Transverse colon (tissue), 4 donors: ENCODE measurements at regions not wholly inside any gene's neighbourhood (a gene's known extent, or its start where the extent isn't known, plus 50 kb on each side); places are given as distances from the start of the nearest gene placed in this dataset.

Source experiments
- DNase-seq: peaks from one replicate; pipeline ENCODE4 v3.0.0-alpha.2; 2019
- H3K27ac ChIP-seq, 4 donors: fragments of 200-600 bp; sonication (generic); 2 replicates each; pipeline ENCODE4 v1.5.1; 2016 to 2018; ENCODE audit warnings: inconsistent platforms in 4 of 4
- H3K27me3 ChIP-seq: fragments of 200-600 bp; sonication (generic); 2 replicates; pipeline ENCODE4 v1.5.1; 2017; ENCODE audit warnings: inconsistent platforms
- H3K36me3 ChIP-seq, 4 donors: fragments of 200-600 bp; sonication (generic); 2 replicates each; pipeline ENCODE4 v1.5.1; 2017 to 2019; ENCODE audit warnings: inconsistent platforms in 4 of 4
- H3K4me1 ChIP-seq, 4 donors: fragments of 200-600 bp; sonication (generic); 2 replicates each; pipeline ENCODE4 v1.5.1; 2017 to 2020; ENCODE audit warnings: inconsistent platforms in 4 of 4
- H3K4me3 ChIP-seq, 4 donors: fragments of 200-600 bp; sonication (generic); 1 replicate in 1 of 4; 2 replicates in 3 of 4; pipeline versions ENCODE4 v1.5.1 to v1.6.1; 2017 to 2019; ENCODE audit warnings: inconsistent platforms in 4 of 4
- H3K9me3 ChIP-seq, 2 donors: fragments of 200-600 bp; sonication (generic); 2 replicates each; pipeline ENCODE4 v1.5.1; 2017 to 2019; ENCODE audit warnings: inconsistent platforms in 2 of 2
- CTCF ChIP-seq, 5 experiments: fragments of 200-600 bp in 3 of 5; fragments of 450-650 bp in 2 of 5; sonication (generic) in 3 of 5; IDR thresholded peaks; 1 replicate in 2 of 5; 2 replicates in 3 of 5; pipeline ENCODE4 v1.5.1; 2016 to 2017; ENCODE audit warnings: antibody characterized with exemption in 5 of 5, inconsistent platforms in 3 of 5, mild to moderate bottlenecking in 2 of 5, moderate library complexity in 1 of 5
- EP300 ChIP-seq: sonication (generic); formaldehyde crosslinking; IDR thresholded peaks from one replicate; pipeline ENCODE4 v1.6.1; 2017; ENCODE audit warnings: antibody characterized with exemption, low read depth
- POLR2A ChIP-seq: fragments of 450-650 bp; IDR thresholded peaks from one replicate; pipeline ENCODE4 v1.6.1; 2016; ENCODE audit warnings: antibody characterized with exemption, mild to moderate bottlenecking, moderate library complexity
- POLR2AphosphoS5 ChIP-seq, 3 donors: sonication (generic); formaldehyde crosslinking; IDR thresholded peaks; one replicate each; pipeline ENCODE4 v1.6.1; 2016; ENCODE audit warnings: antibody characterized with exemption in 3 of 3
- WGBS, 2 donors: methylation state at CpG; one replicate each; pipeline ENCODE4 v1.1.5; 2018; ENCODE audit warnings: low coverage in 1 of 2; 5-methylcytosine and 5-hydroxymethylcytosine counted together
- in situ Hi-C, 4 donors: fragments of 200-750 bp; cut with MboI; loops; one replicate each; pipeline versions ENCODE4 v1.15.0 to v1.15.1; 2017; ENCODE audit warnings: low sequenced_read_pairs in 3 of 4, low pct_ligation_motif_present in 1 of 4, low pct_unique_long_range_greater_than_20kb in 1 of 4
- intact Hi-C: fragments of 100-400 bp; cut with DNase I; formaldehyde crosslinking; loops from one replicate; pipeline ENCODE4 v1.15.1; 2023; ENCODE audit warnings: low total_unique reads

GRCh38 chr22:47793304-47794101 is 1031.1 kb downstream of the TBC1D22A start:
- intact Hi-C loops (no loop called here), in situ Hi-C loops (no loop called here)
- WGBS, 2 donors = 79 to 93% methylated on average over 2 to 20 of the region's 20 CpGs

GRCh38 chr22:47789171-47789570 is 1026.7 kb downstream of the TBC1D22A start:
- TF ChIP-seq POLR2AphosphoS5 (IDR thresholded peaks at IDR 0.05) (no peak), EP300 (no peak), POLR2A (no peak), CTCF (IDR thresholded peaks at IDR 0.05) (no peak)
- 46 to 71% methylated on average over 3 of the region's 3 CpGs for WGBS, 2 donors
- in situ Hi-C loops (no loop called here), intact Hi-C loops (no loop called here)
- Histone ChIP-seq H3K27ac (no peak overlapping the region), H3K27me3 (peaks cover 9% of the 10 kb centered on the region), H3K9me3 (peaks cover 0 to 4% of the 10 kb centered on the region in 2 donors), H3K4me3 (no peak overlapping the region), H3K36me3 (no peaks in the 10 kb centered on the region), H3K4me1 (no peaks in the 10 kb centered on the region)
- DNase-seq = no peak

More at GRCh38 chr22:47793304-47794101, 1031.1 kb downstream of the TBC1D22A start:
- no peak for TF ChIP-seq CTCF (IDR thresholded peaks at IDR 0.05)
- no peak for TF ChIP-seq POLR2A
- no peak for TF ChIP-seq EP300
- no peak for TF ChIP-seq POLR2AphosphoS5 (IDR thresholded peaks at IDR 0.05)
- Histone ChIP-seq H3K36me3 (no peaks in the 10 kb centered on the region), H3K4me3 (no peak overlapping the region), H3K4me1 (no peaks in the 10 kb centered on the region), H3K27ac (no peak overlapping the region), H3K27me3 (no peaks in the 10 kb centered on the region), H3K9me3 (no peaks in the 10 kb centered on the region)
- no peak for DNase-seq

- DNase-seq = no peak
- 83 to 87% methylated on average over 8 to 11 of the region's 11 CpGs for WGBS, 2 donors
- in situ Hi-C loops = no loop called here
Observed at GRCh38 chr22:47788461-47788860, 1026.0 kb downstream of the TBC1D22A start.

GRCh38 chr22:47787501-47788227 is 1025.2 kb downstream of the TBC1D22A start:
- TF ChIP-seq CTCF (IDR thresholded peaks at IDR 0.05) (no peak), EP300 (no peak), POLR2AphosphoS5 (IDR thresholded peaks at IDR 0.05) (no peak)
- 67 to 77% methylated on average over 1 to 10 of the region's 10 CpGs for WGBS, 2 donors
- no peaks in the 10 kb centered on the region for H3K4me1 ChIP-seq

More at GRCh38 chr22:47788461-47788860, 1026.0 kb downstream of the TBC1D22A start:
- Histone ChIP-seq H3K27ac (no peak overlapping the region), H3K4me3 (no peak overlapping the region), H3K36me3 (no peaks in the 10 kb centered on the region), H3K27me3 (peaks cover 15% of the 10 kb centered on the region), H3K4me1 (no peaks in the 10 kb centered on the region), H3K9me3 (peaks cover 0 to 4% of the 10 kb centered on the region in 2 donors)
- no peak for TF ChIP-seq POLR2AphosphoS5 (IDR thresholded peaks at IDR 0.05)
- intact Hi-C loops = no loop called here

More at GRCh38 chr22:47787501-47788227, 1025.2 kb downstream of the TBC1D22A start:
- in situ Hi-C loops = no loop called here
- H3K27me3 ChIP-seq = peaks cover 17% of the 10 kb centered on the region
- H3K9me3 ChIP-seq = peaks cover 0 to 4% of the 10 kb centered on the region in 2 donors
- intact Hi-C loops = no loop called here
- no peak for DNase-seq
- no peak overlapping the region for H3K4me3 ChIP-seq
- H3K36me3 ChIP-seq = no peaks in the 10 kb centered on the region
- H3K27ac ChIP-seq = no peak overlapping the region
